ENCODE measurements at regions not wholly inside any gene's neighbourhood (a gene's known extent, or its start where the extent isn't known, plus 50 kb on each side); places are given as distances from the start of the nearest gene placed in this dataset.

- no peaks in the 10 kb centered on the region for H3K9me3 ChIP-seq (ENCODE audit: control insufficient read depth, low read length)
- H3K4me3 ChIP-seq (ENCODE audit: insufficient read depth, low read depth, low read length, poor library complexity, severe bottlenecking), result no peak overlapping the region
- no peaks in the 10 kb centered on the region for H3K27me3 ChIP-seq (replicated peaks; ENCODE audit: control insufficient read depth, insufficient read depth, low read length, poor library complexity, severe bottlenecking)
- H3K27ac ChIP-seq (ENCODE audit: insufficient read depth, low read length, poor library complexity, severe bottlenecking), result no peak overlapping the region
- no peak for DNase-seq
- H3K36me3 ChIP-seq (ENCODE audit: control insufficient read depth, insufficient read depth, low read length), result no peaks in the 10 kb centered on the region
- H3K4me1 ChIP-seq (ENCODE audit: control insufficient read depth, insufficient read depth, low read length, poor library complexity, severe bottlenecking), result no peaks in the 10 kb centered on the region
These were observed 239.7 kb upstream of the ANKRD30A start for GRCh38 chr10:36885746-36886145.

- Histone ChIP-seq H3K4me1 (ENCODE audit: control insufficient read depth, insufficient read depth, low read length, poor library complexity, severe bottlenecking) (no peaks in the 10 kb centered on the region), H3K27ac (ENCODE audit: insufficient read depth, low read length, poor library complexity, severe bottlenecking) (no peak overlapping the region), H3K36me3 (ENCODE audit: control insufficient read depth, insufficient read depth, low read length) (no peaks in the 10 kb centered on the region), H3K27me3 (replicated peaks; ENCODE audit: control insufficient read depth, insufficient read depth, low read length, poor library complexity, severe bottlenecking) (no peaks in the 10 kb centered on the region), H3K4me3 (ENCODE audit: insufficient read depth, low read depth, low read length, poor library complexity, severe bottlenecking) (no peak overlapping the region), H3K9me3 (ENCODE audit: control insufficient read depth, low read length) (no peaks in the 10 kb centered on the region)
- DNase-seq, result no peak
These were observed 242.6 kb upstream of the ANKRD30A start for GRCh38 chr10:36882781-36883180.

GRCh38 chr10:36880898-36881297, 244.5 kb upstream of the ANKRD30A start:
- Histone ChIP-seq H3K27me3 (replicated peaks; ENCODE audit: control insufficient read depth, insufficient read depth, low read length, poor library complexity, severe bottlenecking) (no peaks in the 10 kb centered on the region), H3K4me1 (ENCODE audit: control insufficient read depth, insufficient read depth, low read length, poor library complexity, severe bottlenecking) (no peaks in the 10 kb centered on the region), H3K9me3 (ENCODE audit: control insufficient read depth, low read length) (no peaks in the 10 kb centered on the region), H3K4me3 (ENCODE audit: insufficient read depth, low read depth, low read length, poor library complexity, severe bottlenecking) (no peak overlapping the region), H3K27ac (ENCODE audit: insufficient read depth, low read length, poor library complexity, severe bottlenecking) (no peak overlapping the region), H3K36me3 (ENCODE audit: control insufficient read depth, insufficient read depth, low read length) (no peaks in the 10 kb centered on the region)
- no peak for DNase-seq

- no peaks in the 10 kb centered on the region for H3K4me1 ChIP-seq (ENCODE audit: control insufficient read depth, insufficient read depth, low read length, poor library complexity, severe bottlenecking)
- H3K9me3 ChIP-seq (ENCODE audit: control insufficient read depth, low read length), result no peaks in the 10 kb centered on the region
- H3K4me3 ChIP-seq (ENCODE audit: insufficient read depth, low read depth, low read length, poor library complexity, severe bottlenecking), result no peak overlapping the region
- no peaks in the 10 kb centered on the region for H3K27me3 ChIP-seq (replicated peaks; ENCODE audit: control insufficient read depth, insufficient read depth, low read length, poor library complexity, severe bottlenecking)
- no peaks in the 10 kb centered on the region for H3K36me3 ChIP-seq (ENCODE audit: control insufficient read depth, insufficient read depth, low read length)
- no peak overlapping the region for H3K27ac ChIP-seq (ENCODE audit: insufficient read depth, low read length, poor library complexity, severe bottlenecking)
- no peak for DNase-seq
These were observed 252.6 kb upstream of the ANKRD30A start for GRCh38 chr10:36872702-36873393.

GRCh38 chr10:36840788-36841187, 284.6 kb upstream of the ANKRD30A start:
- Histone ChIP-seq H3K4me1 (ENCODE audit: control insufficient read depth, insufficient read depth, low read length, poor library complexity, severe bottlenecking) (no peaks in the 10 kb centered on the region), H3K36me3 (ENCODE audit: control insufficient read depth, insufficient read depth, low read length) (no peaks in the 10 kb centered on the region), H3K4me3 (ENCODE audit: insufficient read depth, low read depth, low read length, poor library complexity, severe bottlenecking) (no peak overlapping the region), H3K27me3 (replicated peaks; ENCODE audit: control insufficient read depth, insufficient read depth, low read length, poor library complexity, severe bottlenecking) (no peaks in the 10 kb centered on the region), H3K9me3 (ENCODE audit: control insufficient read depth, low read length) (no peaks in the 10 kb centered on the region), H3K27ac (ENCODE audit: insufficient read depth, low read length, poor library complexity, severe bottlenecking) (no peak overlapping the region)
- DNase-seq, result no peak

- no peaks in the 10 kb centered on the region for H3K27me3 ChIP-seq (replicated peaks; ENCODE audit: control insufficient read depth, insufficient read depth, low read length, poor library complexity, severe bottlenecking)
- no peak for DNase-seq
- H3K36me3 ChIP-seq (ENCODE audit: control insufficient read depth, insufficient read depth, low read length), result no peaks in the 10 kb centered on the region
- H3K4me3 ChIP-seq (ENCODE audit: insufficient read depth, low read depth, low read length, poor library complexity, severe bottlenecking), result no peak overlapping the region
- no peak overlapping the region for H3K27ac ChIP-seq (ENCODE audit: insufficient read depth, low read length, poor library complexity, severe bottlenecking)
- H3K4me1 ChIP-seq (ENCODE audit: control insufficient read depth, insufficient read depth, low read length, poor library complexity, severe bottlenecking), result no peaks in the 10 kb centered on the region
- no peaks in the 10 kb centered on the region for H3K9me3 ChIP-seq (ENCODE audit: control insufficient read depth, low read length)
These were observed 288.0 kb upstream of the ANKRD30A start for GRCh38 chr10:36837416-36837815.

- no peak overlapping the region for H3K27ac ChIP-seq (ENCODE audit: insufficient read depth, low read length, poor library complexity, severe bottlenecking)
- H3K36me3 ChIP-seq (ENCODE audit: control insufficient read depth, insufficient read depth, low read length), result no peaks in the 10 kb centered on the region
- no peak overlapping the region for H3K4me3 ChIP-seq (ENCODE audit: insufficient read depth, low read depth, low read length, poor library complexity, severe bottlenecking)
- H3K27me3 ChIP-seq (replicated peaks; ENCODE audit: control insufficient read depth, insufficient read depth, low read length, poor library complexity, severe bottlenecking), result no peaks in the 10 kb centered on the region
- H3K9me3 ChIP-seq (ENCODE audit: control insufficient read depth, low read length), result no peaks in the 10 kb centered on the region
- no peak for DNase-seq
- no peaks in the 10 kb centered on the region for H3K4me1 ChIP-seq (ENCODE audit: control insufficient read depth, insufficient read depth, low read length, poor library complexity, severe bottlenecking)
These were observed 305.6 kb upstream of the ANKRD30A start for GRCh38 chr10:36819781-36820180.

- no peaks in the 10 kb centered on the region for H3K27me3 ChIP-seq (replicated peaks; ENCODE audit: control insufficient read depth, insufficient read depth, low read length, poor library complexity, severe bottlenecking)
- H3K27ac ChIP-seq (ENCODE audit: insufficient read depth, low read length, poor library complexity, severe bottlenecking), result no peak overlapping the region
- no peak for DNase-seq
- H3K9me3 ChIP-seq (ENCODE audit: control insufficient read depth, low read length), result no peaks in the 10 kb centered on the region
- no peaks in the 10 kb centered on the region for H3K36me3 ChIP-seq (ENCODE audit: control insufficient read depth, insufficient read depth, low read length)
- no peaks in the 10 kb centered on the region for H3K4me1 ChIP-seq (ENCODE audit: control insufficient read depth, insufficient read depth, low read length, poor library complexity, severe bottlenecking)
- no peak overlapping the region for H3K4me3 ChIP-seq (ENCODE audit: insufficient read depth, low read depth, low read length, poor library complexity, severe bottlenecking)
These were observed 307.5 kb upstream of the ANKRD30A start for GRCh38 chr10:36817898-36818297.

GRCh38 chr10:36808625-36809362, 316.6 kb upstream of the ANKRD30A start:
- DNase-seq, result no peak

GRCh38 chr10:36803229-36803628, 322.2 kb upstream of the ANKRD30A start:
- no peaks in the 10 kb centered on the region for H3K9me3 ChIP-seq (ENCODE audit: control insufficient read depth, low read length)
- no peak overlapping the region for H3K27ac ChIP-seq (ENCODE audit: insufficient read depth, low read length, poor library complexity, severe bottlenecking)
- no peak overlapping the region for H3K4me3 ChIP-seq (ENCODE audit: insufficient read depth, low read depth, low read length, poor library complexity, severe bottlenecking)
- H3K36me3 ChIP-seq (ENCODE audit: control insufficient read depth, insufficient read depth, low read length), result no peaks in the 10 kb centered on the region
- H3K27me3 ChIP-seq (replicated peaks; ENCODE audit: control insufficient read depth, insufficient read depth, low read length, poor library complexity, severe bottlenecking), result no peaks in the 10 kb centered on the region
- no peak for DNase-seq
- H3K4me1 ChIP-seq (ENCODE audit: control insufficient read depth, insufficient read depth, low read length, poor library complexity, severe bottlenecking), result no peaks in the 10 kb centered on the region

More at GRCh38 chr10:36808625-36809362, 316.6 kb upstream of the ANKRD30A start:
- no peaks in the 10 kb centered on the region for H3K9me3 ChIP-seq (ENCODE audit: control insufficient read depth, low read length)
- no peaks in the 10 kb centered on the region for H3K27me3 ChIP-seq (replicated peaks; ENCODE audit: control insufficient read depth, insufficient read depth, low read length, poor library complexity, severe bottlenecking)
- H3K4me3 ChIP-seq (ENCODE audit: insufficient read depth, low read depth, low read length, poor library complexity, severe bottlenecking), result no peak overlapping the region
- no peaks in the 10 kb centered on the region for H3K4me1 ChIP-seq (ENCODE audit: control insufficient read depth, insufficient read depth, low read length, poor library complexity, severe bottlenecking)
- no peaks in the 10 kb centered on the region for H3K36me3 ChIP-seq (ENCODE audit: control insufficient read depth, insufficient read depth, low read length)
- no peak overlapping the region for H3K27ac ChIP-seq (ENCODE audit: insufficient read depth, low read length, poor library complexity, severe bottlenecking)

Measured in effector memory CD4-positive, alpha-beta T cell (primary cell).